GM19239 (cell line): ENCODE measurements at regions not wholly inside any gene's neighbourhood (a gene's known extent, or its start where the extent isn't known, plus 50 kb on each side); places are given as distances from the start of the nearest gene placed in this dataset.

ENCODE experiments used
- DNase-seq: peaks from one replicate; pipeline ENCODE4 v3.0.0; 2011; ENCODE audit warnings: low spot score; ENCODE audit not compliant: insufficient read length
- FAIRE-seq: peaks from 2 replicates; lab custom pipeline; 2011; peaks lifted over from hg19 to GRCh38; lab: Jason Lieb, UNC

GRCh38 chr12:118467641-118468305, 91.4 kb downstream of the SUDS3 start:
- FAIRE-seq = no peak
- no peak for DNase-seq

DNA sequence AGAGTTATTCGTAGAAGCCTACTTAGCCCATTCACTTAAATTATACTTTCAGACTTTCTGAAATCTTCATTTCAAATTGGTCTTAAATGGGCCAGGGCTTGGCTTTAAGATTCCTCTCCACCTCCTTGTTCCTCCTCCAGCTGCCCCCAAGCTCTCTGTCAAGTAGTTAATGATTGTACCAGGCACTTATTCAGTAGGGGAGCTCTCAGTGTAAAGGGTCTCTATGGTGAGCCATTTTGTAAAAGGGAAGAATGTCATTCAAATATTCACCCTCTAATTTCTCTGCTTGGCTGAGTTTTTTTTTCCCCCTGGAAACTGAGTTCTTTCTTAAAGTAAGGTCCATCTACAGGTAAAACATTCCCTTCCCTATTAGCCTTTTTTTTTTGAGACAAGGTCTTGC, 96.6 kb downstream of the SUDS3 start:
- DNase-seq (no peak), FAIRE-seq (no peak)

- DNase-seq = no peak
- FAIRE-seq = no peak
These were observed 103.9 kb downstream of the SUDS3 start for GRCh38 chr12:118480235-118480634.

DNA sequence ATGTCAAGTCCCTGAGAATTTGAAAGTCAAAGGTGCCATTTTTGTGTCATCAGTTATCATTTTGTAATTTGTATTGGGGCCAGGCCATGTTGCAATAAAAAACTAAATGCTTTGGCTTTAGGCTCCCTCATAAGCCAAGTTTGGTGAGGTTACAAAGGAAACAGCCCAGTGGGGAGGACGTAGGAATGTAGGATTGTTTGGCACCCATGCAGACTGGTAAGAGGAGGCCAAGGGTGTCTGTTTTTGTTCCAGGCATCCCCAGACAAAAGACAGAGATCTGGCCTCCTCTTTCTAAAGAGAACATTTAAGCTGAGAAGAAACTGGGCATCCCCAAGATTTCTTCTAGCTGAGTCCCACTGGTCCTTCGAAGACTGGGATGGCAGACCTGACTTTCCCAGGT, 111.7 kb downstream of the SUDS3 start:
- DNase-seq (no peak), FAIRE-seq (no peak)

DNA sequence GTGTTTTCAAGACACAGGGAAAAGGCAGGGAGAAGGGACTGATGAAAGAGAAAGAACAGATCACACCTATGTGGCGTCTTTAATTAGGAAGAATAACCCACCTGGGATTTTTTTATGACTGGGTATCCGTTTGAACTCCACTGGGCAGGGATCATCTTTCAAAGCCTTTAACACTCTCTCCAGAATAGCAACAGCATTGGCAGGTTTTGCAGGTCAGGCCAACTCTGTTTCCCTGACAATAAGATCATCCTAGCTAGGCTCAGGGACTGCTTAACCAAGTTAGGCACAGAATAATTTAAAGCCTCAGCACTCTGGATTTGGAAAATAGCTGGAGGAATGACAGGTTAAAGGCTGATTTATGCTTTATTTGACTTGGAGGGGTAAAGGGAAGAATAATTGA, 117.6 kb downstream of the SUDS3 start:
- FAIRE-seq = no peak
- DNase-seq = no peak

- DNase-seq = no peak
- FAIRE-seq = no peak
These were observed 118.4 kb downstream of the SUDS3 start for GRCh38 chr12:118494776-118495175.

GRCh38 chr12:118495296-118495695, 118.9 kb downstream of the SUDS3 start:
- DNase-seq (no peak), FAIRE-seq (no peak)

- no peak for FAIRE-seq
- DNase-seq = no peak
These were observed 121.8 kb downstream of the SUDS3 start for GRCh38 chr12:118498171-118498570.

- DNase-seq (no peak), FAIRE-seq (no peak)
These were observed 123.9 kb downstream of the SUDS3 start for GRCh38 chr12:118500299-118500698.

GRCh38 chr12:118501489-118501888, 125.1 kb downstream of the SUDS3 start:
- FAIRE-seq = no peak

DNA sequence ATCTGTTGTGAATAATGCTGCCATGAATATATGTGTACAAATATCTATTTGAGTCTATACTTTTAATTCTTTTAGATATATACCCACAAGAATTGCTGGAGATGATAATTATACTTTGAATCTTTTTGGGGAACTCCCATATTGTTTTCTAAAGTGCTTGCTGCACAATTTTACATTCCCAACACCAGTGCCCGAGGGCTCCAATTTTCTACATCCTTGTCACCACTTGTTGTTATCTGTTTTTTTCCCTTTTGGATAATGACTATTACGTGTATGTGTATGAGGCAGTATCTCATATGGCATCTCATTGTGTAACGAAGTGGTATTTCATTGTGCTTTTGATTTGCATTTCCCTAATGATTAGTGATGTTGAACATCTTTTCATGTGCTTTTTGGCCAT, 127.1 kb downstream of the SUDS3 start:
- FAIRE-seq = no peak
- no peak for DNase-seq

More at GRCh38 chr12:118501489-118501888, 125.1 kb downstream of the SUDS3 start:
- no peak for DNase-seq

GRCh38 chr12:118512669-118513068, 136.3 kb downstream of the SUDS3 start:
- FAIRE-seq (no peak), DNase-seq (no peak)

GRCh38 chr12:118513611-118514010, 137.3 kb downstream of the SUDS3 start:
- FAIRE-seq = no peak
- DNase-seq = no peak

GRCh38 chr12:118514297-118514696, 137.9 kb downstream of the SUDS3 start:
- FAIRE-seq = no peak
- no peak for DNase-seq

DNA sequence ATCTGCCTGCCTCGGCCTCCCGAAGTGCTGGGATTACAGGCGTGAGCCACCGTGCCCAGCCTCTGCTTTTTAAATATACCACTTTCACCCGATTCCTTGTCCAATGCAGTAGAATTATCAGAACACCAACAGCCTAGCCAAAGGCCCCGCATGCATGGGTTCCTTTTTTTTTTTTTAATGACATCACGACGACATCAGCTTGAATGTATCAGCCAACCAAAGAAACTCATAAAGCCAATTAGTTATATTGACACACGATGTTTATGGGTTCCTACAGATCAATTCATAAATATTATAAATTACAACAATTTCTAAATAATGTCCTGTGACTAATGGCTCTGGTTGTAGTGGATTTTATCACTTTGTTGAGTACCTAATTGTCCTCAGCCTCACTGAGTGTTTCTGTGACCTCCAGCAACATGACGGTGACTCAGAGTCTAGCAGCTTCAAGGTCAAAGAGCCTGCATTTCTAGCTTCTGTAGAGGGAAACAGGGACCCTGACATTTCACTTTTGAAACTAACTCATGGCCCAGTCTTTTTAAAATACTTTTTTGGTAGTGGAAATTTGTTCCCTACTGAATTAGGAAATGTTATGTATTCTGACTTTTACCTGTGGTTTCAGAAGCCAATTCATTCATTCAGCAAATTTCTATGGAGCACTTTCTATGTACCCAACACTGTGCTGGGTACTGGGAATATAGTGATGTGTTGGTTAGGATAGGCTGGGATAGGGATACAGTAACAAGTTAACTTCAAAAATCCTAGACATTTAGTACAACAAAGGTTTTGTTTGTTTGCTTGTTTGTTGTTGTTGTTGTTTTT, 144.1 kb downstream of the SUDS3 start:
- FAIRE-seq (no peak), DNase-seq (no peak)

DNA sequence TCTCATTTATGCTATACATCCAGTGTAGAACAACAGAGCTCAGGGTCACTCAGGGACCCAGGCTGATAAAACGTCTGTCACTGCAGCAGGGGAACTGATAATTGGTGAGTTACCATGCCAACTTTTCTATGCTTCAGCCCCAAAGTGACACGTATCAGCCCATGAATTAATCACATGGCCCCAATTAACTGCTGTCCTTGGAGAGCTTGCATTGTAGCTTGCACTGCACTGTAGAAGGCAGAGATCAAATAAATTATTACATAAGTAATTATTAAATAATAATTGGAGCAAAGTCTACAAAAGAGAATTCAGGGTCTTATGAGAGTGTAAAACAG, 144.6 kb downstream of the SUDS3 start:
- FAIRE-seq (no peak), DNase-seq (no peak)

DNA sequence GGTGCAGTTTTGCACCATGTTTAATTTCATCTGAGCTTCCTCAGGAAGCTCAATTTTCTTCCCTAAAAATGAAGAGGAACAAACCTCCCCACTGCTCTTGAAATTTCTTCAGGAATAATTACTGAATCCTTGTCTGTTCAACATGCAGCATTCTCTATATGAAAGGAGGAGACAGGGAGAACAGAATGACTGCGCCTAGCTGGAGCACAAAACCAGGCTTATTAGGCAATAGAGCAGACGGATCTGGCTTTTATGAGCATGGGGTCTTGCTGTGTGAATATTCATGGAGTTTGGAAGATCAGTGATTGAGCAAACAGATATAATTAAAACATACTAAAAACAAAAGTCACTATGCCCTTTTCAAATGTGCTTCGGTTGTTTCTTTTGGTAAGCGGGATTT, 148.1 kb downstream of the SUDS3 start:
- DNase-seq (no peak), FAIRE-seq (no peak)

DNA sequence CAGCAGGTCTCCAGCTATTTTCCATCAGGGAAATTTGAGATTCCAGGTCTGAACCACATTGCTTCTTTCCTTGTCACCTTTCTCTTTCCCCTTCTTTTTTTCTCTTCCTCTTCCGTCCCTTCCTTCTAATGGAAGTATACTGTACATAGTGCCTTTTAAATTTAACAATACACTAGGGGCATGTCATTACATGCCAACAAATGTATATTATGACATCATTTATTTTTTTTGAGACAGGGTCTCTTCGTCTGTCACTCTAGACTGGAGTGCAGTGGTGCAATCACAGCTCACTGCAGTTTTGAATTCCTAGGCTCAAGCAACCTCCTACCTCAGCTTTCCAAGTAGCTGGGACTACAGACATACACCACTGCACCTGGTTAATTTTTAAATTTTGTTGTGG, 148.9 kb downstream of the SUDS3 start:
- no peak for FAIRE-seq
- DNase-seq = no peak

- FAIRE-seq = no peak
- no peak for DNase-seq
These were observed 150.1 kb downstream of the SUDS3 start for GRCh38 chr12:118526255-118527095.

- no peak for DNase-seq
- FAIRE-seq = no peak
These were observed 151.0 kb downstream of the SUDS3 start for GRCh38 chr12:118527310-118527709.

- DNase-seq (no peak), FAIRE-seq (no peak)
These were observed 152.3 kb downstream of the SUDS3 start for GRCh38 chr12:118528625-118529024.
